K562 (cell line): ENCODE measurements at regions not wholly inside any gene's neighbourhood (a gene's known extent, or its start where the extent isn't known, plus 50 kb on each side); places are given as distances from the start of the nearest gene placed in this dataset.

Experiments used
- FOS ChIP-seq: IDR thresholded peaks from 3 replicates; pipeline ENCODE4 v1.6.1; 2011; ENCODE audit not compliant: insufficient read length; ENCODE audit errors: extremely low read depth
- PATZ1 ChIP-seq: fragments of 250-450 bp; sonication (Bioruptor Pico); IDR thresholded peaks from 2 replicates; pipeline ENCODE4 v1.5.0; 2020; ENCODE audit warnings: mild to moderate bottlenecking, borderline replicate concordance
- POLR2AphosphoS5 ChIP-seq: IDR thresholded peaks from 2 replicates; pipeline ENCODE4 v1.6.1; 2011; ENCODE audit warnings: mild to moderate bottlenecking, low read depth, low read length, moderate library complexity; ENCODE audit not compliant: control insufficient read depth, insufficient read depth
- SIRT6 ChIP-seq: IDR thresholded peaks from one replicate; pipeline ENCODE4 v1.6.1; 2012; ENCODE audit warnings: low read depth, mild to moderate bottlenecking, control low read depth, inconsistent platforms, low read length, moderate library complexity
- TBL1XR1 ChIP-seq, 2 experiments: IDR thresholded peaks; 2 replicates each; pipeline ENCODE4 v1.6.1; 2012; ENCODE audit warnings: improper control_type of control experiment in 2 of 2, low read length in 2 of 2, mild to moderate bottlenecking in 1 of 2
- TCF7L2 ChIP-seq: fragments of 150-350 bp; IDR thresholded peaks from 2 replicates; pipeline ENCODE4 v1.6.1; 2016; ENCODE audit warnings: low read depth, mild to moderate bottlenecking, low read length, moderate library complexity
- TF ChIP-seq, protein P1 (sequence below), 3 experiments: IDR thresholded peaks in 2 of 3; conservative IDR thresholded peaks in 1 of 3; 2 replicates each; pipeline ENCODE4 v1.5.1; 2011 to 2012; ENCODE audit warnings: low read length in 3 of 3, mild to moderate bottlenecking in 3 of 3, control low read depth in 2 of 3, improper control_type of control experiment in 1 of 3, inconsistent platforms in 1 of 3, low read depth in 1 of 3, mixed read lengths in 1 of 3, moderate library complexity in 1 of 3; ENCODE audit not compliant: insufficient read depth in 2 of 3

GRCh38 chr22:26964642-26965041, 307.3 kb downstream of the MIAT start:
- TF ChIP-seq TBL1XR1 (IDR thresholded peaks at IDR 0.05; ENCODE audit: low read length in 2 of 2) (no peak), PATZ1 (no peak), SIRT6 (no peak), FOS (no peak), TCF7L2 (no peak), POLR2AphosphoS5 (no peak)
- TF ChIP-seq, protein P1, sequence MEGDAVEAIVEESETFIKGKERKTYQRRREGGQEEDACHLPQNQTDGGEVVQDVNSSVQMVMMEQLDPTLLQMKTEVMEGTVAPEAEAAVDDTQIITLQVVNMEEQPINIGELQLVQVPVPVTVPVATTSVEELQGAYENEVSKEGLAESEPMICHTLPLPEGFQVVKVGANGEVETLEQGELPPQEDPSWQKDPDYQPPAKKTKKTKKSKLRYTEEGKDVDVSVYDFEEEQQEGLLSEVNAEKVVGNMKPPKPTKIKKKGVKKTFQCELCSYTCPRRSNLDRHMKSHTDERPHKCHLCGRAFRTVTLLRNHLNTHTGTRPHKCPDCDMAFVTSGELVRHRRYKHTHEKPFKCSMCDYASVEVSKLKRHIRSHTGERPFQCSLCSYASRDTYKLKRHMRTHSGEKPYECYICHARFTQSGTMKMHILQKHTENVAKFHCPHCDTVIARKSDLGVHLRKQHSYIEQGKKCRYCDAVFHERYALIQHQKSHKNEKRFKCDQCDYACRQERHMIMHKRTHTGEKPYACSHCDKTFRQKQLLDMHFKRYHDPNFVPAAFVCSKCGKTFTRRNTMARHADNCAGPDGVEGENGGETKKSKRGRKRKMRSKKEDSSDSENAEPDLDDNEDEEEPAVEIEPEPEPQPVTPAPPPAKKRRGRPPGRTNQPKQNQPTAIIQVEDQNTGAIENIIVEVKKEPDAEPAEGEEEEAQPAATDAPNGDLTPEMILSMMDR (IDR thresholded peaks at IDR 0.05 in 2 of 3, conservative IDR thresholded peaks at IDR 0.05 in 1 of 3; ENCODE audit: insufficient read depth in 2 of 3, low read depth in 1 of 3, low read length in 3 of 3), result no peak
